SU-DHL-6 (cell line): ENCODE measurements at regions not wholly inside any gene's neighbourhood (a gene's known extent, or its start where the extent isn't known, plus 50 kb on each side); places are given as distances from the start of the nearest gene placed in this dataset.

ENCODE experiments used
- CTCF ChIP-seq: fragments of 200-600 bp; sonication (generic); IDR thresholded peaks from one replicate; pipeline ENCODE4 v1.5.1; 2017; ENCODE audit warnings: antibody characterized with exemption, mild to moderate bottlenecking, low read length, moderate library complexity; ENCODE audit not compliant: insufficient read depth, poor library complexity, severe bottlenecking
- EZH2phosphoT487 ChIP-seq: fragments of 200-600 bp; sonication (generic), shearing (Covaris generic); conservative IDR thresholded peaks from 2 replicates; pipeline ENCODE4 v1.6.1; 2018; ENCODE audit warnings: mild to moderate bottlenecking, antibody characterized with exemption, low read length, moderate library complexity, mixed read lengths

GRCh38 chrX:20802036-20802435 is 535.3 kb upstream of the RPS6KA3 start:
- no peak for TF ChIP-seq CTCF
- no peak for TF ChIP-seq EZH2phosphoT487
